ENCODE measurements at regions not wholly inside any gene's neighbourhood (a gene's known extent, or its start where the extent isn't known, plus 50 kb on each side); places are given as distances from the start of the nearest gene placed in this dataset.

GRCh38 chr5:104952876-104953275 lies 1390.3 kb upstream of the NUDT12 start:
- Histone ChIP-seq H3K9me1 (ENCODE audit: control insufficient read depth, extremely low read depth, insufficient read depth, low read length) (no peaks in the 10 kb centered on the region), H3K9ac (ENCODE audit: control insufficient read depth, extremely low read depth, insufficient read depth, low read length) (no peak overlapping the region), H3K4me1 (ENCODE audit: control insufficient read depth, extremely low read depth, insufficient read depth, low read length) (no peaks in the 10 kb centered on the region), H3K79me2 (ENCODE audit: control insufficient read depth, insufficient read depth, low read length) (no peaks in the 10 kb centered on the region), H3K9me3 (ENCODE audit: control insufficient read depth, low read depth, low read length) (no peaks in the 10 kb centered on the region), H3K36me3 (ENCODE audit: control insufficient read depth in 2 of 2, extremely low read depth in 1 of 2, insufficient read depth in 2 of 2, low read length in 2 of 2) (no peaks in the 10 kb centered on the region), H3K4me3 (ENCODE audit: control insufficient read depth in 2 of 3, extremely low read depth in 1 of 3, insufficient read depth in 2 of 3, low read depth in 1 of 3, low read length in 3 of 3) (no peak overlapping the region), H3K27me3 (ENCODE audit: control insufficient read depth, extremely low read depth, insufficient read depth, low read length) (no peaks in the 10 kb centered on the region), H3K4me2 (ENCODE audit: control insufficient read depth, extremely low read depth, insufficient read depth, low read depth, low read length) (no peak overlapping the region), H4K20me1 (ENCODE audit: control insufficient read depth, extremely low read depth, insufficient read depth, low read length) (no peaks in the 10 kb centered on the region), H3K27ac (ENCODE audit: control insufficient read depth, insufficient read depth, low read length) (no peak overlapping the region), H2AFZ (ENCODE audit: control insufficient read depth, low read length) (no peak overlapping the region)
- FAIRE-seq (no peak), DNase-seq (ENCODE audit: low read depth, low spot score) (no peak)
- no peak for TF ChIP-seq EZH2 (IDR thresholded peaks at IDR 0.05; ENCODE audit: low read length)
- TF ChIP-seq, protein P1, sequence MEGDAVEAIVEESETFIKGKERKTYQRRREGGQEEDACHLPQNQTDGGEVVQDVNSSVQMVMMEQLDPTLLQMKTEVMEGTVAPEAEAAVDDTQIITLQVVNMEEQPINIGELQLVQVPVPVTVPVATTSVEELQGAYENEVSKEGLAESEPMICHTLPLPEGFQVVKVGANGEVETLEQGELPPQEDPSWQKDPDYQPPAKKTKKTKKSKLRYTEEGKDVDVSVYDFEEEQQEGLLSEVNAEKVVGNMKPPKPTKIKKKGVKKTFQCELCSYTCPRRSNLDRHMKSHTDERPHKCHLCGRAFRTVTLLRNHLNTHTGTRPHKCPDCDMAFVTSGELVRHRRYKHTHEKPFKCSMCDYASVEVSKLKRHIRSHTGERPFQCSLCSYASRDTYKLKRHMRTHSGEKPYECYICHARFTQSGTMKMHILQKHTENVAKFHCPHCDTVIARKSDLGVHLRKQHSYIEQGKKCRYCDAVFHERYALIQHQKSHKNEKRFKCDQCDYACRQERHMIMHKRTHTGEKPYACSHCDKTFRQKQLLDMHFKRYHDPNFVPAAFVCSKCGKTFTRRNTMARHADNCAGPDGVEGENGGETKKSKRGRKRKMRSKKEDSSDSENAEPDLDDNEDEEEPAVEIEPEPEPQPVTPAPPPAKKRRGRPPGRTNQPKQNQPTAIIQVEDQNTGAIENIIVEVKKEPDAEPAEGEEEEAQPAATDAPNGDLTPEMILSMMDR (optimal IDR thresholded peaks at IDR 0.05 in 1 of 3, IDR thresholded peaks at IDR 0.05 in 1 of 3, conservative IDR thresholded peaks at IDR 0.05 in 1 of 3; ENCODE audit: extremely low read depth in 1 of 3, insufficient read depth in 2 of 3, low read length in 3 of 3), result no peak
- dilution Hi-C loops (cut with MboI; ENCODE audit: extremely low pct_ligation_motif_present, low sequenced_read_pairs), result no loop called here

- dilution Hi-C loops (cut with MboI; ENCODE audit: extremely low pct_ligation_motif_present, low sequenced_read_pairs), result no loop called here
- no peaks in the 10 kb centered on the region for H3K79me2 ChIP-seq (ENCODE audit: control insufficient read depth, insufficient read depth, low read length)
- no peak overlapping the region for H3K27ac ChIP-seq (ENCODE audit: control insufficient read depth, insufficient read depth, low read length)
- H3K36me3 ChIP-seq (ENCODE audit: control insufficient read depth in 2 of 2, extremely low read depth in 1 of 2, insufficient read depth in 2 of 2, low read length in 2 of 2), result no peaks in the 10 kb centered on the region
- H3K4me2 ChIP-seq (ENCODE audit: control insufficient read depth, extremely low read depth, insufficient read depth, low read depth, low read length), result no peak overlapping the region
- FAIRE-seq (no peak), DNase-seq (ENCODE audit: low read depth, low spot score) (no peak)
- no peaks in the 10 kb centered on the region for H3K9me1 ChIP-seq (ENCODE audit: control insufficient read depth, extremely low read depth, insufficient read depth, low read length)
- H3K9me3 ChIP-seq (ENCODE audit: control insufficient read depth, low read depth, low read length), result no peaks in the 10 kb centered on the region
- H4K20me1 ChIP-seq (ENCODE audit: control insufficient read depth, extremely low read depth, insufficient read depth, low read length), result no peaks in the 10 kb centered on the region
- TF ChIP-seq EZH2 (IDR thresholded peaks at IDR 0.05; ENCODE audit: low read length), result no peak
- TF ChIP-seq, protein P1 (optimal IDR thresholded peaks at IDR 0.05 in 1 of 3, IDR thresholded peaks at IDR 0.05 in 1 of 3, conservative IDR thresholded peaks at IDR 0.05 in 1 of 3; ENCODE audit: extremely low read depth in 1 of 3, insufficient read depth in 2 of 3, low read length in 3 of 3), result no peak
- no peaks in the 10 kb centered on the region for H3K4me1 ChIP-seq (ENCODE audit: control insufficient read depth, extremely low read depth, insufficient read depth, low read length)
- H3K4me3 ChIP-seq (ENCODE audit: control insufficient read depth in 2 of 3, extremely low read depth in 1 of 3, insufficient read depth in 2 of 3, low read depth in 1 of 3, low read length in 3 of 3), result no peak overlapping the region
- no peak overlapping the region for H3K9ac ChIP-seq (ENCODE audit: control insufficient read depth, extremely low read depth, insufficient read depth, low read length)
- H2AFZ ChIP-seq (ENCODE audit: control insufficient read depth, low read length), result no peak overlapping the region
- no peaks in the 10 kb centered on the region for H3K27me3 ChIP-seq (ENCODE audit: control insufficient read depth, extremely low read depth, insufficient read depth, low read length)
Measured at GRCh38 chr5:104951829-104952228, 1389.2 kb upstream of the NUDT12 start.
